ENCODE measurements at regions not wholly inside any gene's neighbourhood (a gene's known extent, or its start where the extent isn't known, plus 50 kb on each side); places are given as distances from the start of the nearest gene placed in this dataset.
A peak's percentile ranks its signal among the peaks of the same experiment; 100 is the strongest.

GRCh38 chr3:53944028-53944427 is 52.4 kb upstream of the SELENOK start:
- peak in 1 of 2 experiments; percentile 2 for DNase-seq

GRCh38 chr3:53941950-53942349 is 50.3 kb upstream of the SELENOK start:
- DNase-seq = peak; percentile 6 to 39

All from NCI-H2081 (cell line).